Astrocyte of the cerebellum (primary cell): ENCODE measurements at regions not wholly inside any gene's neighbourhood (a gene's known extent, or its start where the extent isn't known, plus 50 kb on each side); places are given as distances from the start of the nearest gene placed in this dataset.

ENCODE experiments used
- DNase-seq: peaks from one replicate; pipeline ENCODE4 v3.0.0-alpha.2; 2011; ENCODE audit warnings: low read depth
- H3K4me3 ChIP-seq: 2 replicates; pipeline ENCODE4 v1.5.1; 2011; ENCODE audit warnings: mild to moderate bottlenecking, low read depth, low read length, moderate library complexity
- CTCF ChIP-seq: IDR thresholded peaks from 2 replicates; pipeline ENCODE4 v1.5.1; 2012; ENCODE audit warnings: low read length, low read depth, moderate library complexity, mild to moderate bottlenecking; ENCODE audit errors: missing control alignments
- in situ Hi-C: cut with HindIII; loops from 2 replicates; pipeline ENCODE4 v1.10.0; 2017; ENCODE audit warnings: low sequenced_read_pairs

GRCh38 chr11:33618351-33618710 lies 82.3 kb downstream of the C11orf91 start:
- TF ChIP-seq CTCF, result no peak
- in situ Hi-C loops, result no loop called here
- DNase-seq, result no peak
- H3K4me3 ChIP-seq, result no peak overlapping the region

- no peak for DNase-seq
- in situ Hi-C loops, result no loop called here
- no peak overlapping the region for H3K4me3 ChIP-seq
- no peak for TF ChIP-seq CTCF
These were observed 82.8 kb downstream of the C11orf91 start for GRCh38 chr11:33617672-33618350.

- H3K4me3 ChIP-seq, result no peak overlapping the region
- no peak for TF ChIP-seq CTCF
- in situ Hi-C loops, result no loop called here
- no peak for DNase-seq
These were observed 84.1 kb downstream of the C11orf91 start for GRCh38 chr11:33616552-33616951.

GRCh38 chr11:33615751-33616150 lies 84.9 kb downstream of the C11orf91 start:
- DNase-seq, result no peak
- in situ Hi-C loops, result no loop called here
- H3K4me3 ChIP-seq, result no peak overlapping the region
- no peak for TF ChIP-seq CTCF

- in situ Hi-C loops, result no loop called here
- no peak overlapping the region for H3K4me3 ChIP-seq
- TF ChIP-seq CTCF, result no peak
- DNase-seq, result no peak
These were observed 87.2 kb downstream of the C11orf91 start for GRCh38 chr11:33613404-33613803.

GRCh38 chr11:33610903-33611302 lies 89.7 kb downstream of the C11orf91 start:
- no peak for TF ChIP-seq CTCF
- no peak overlapping the region for H3K4me3 ChIP-seq
- no peak for DNase-seq
- in situ Hi-C loops, result no loop called here
